Endodermal cell (in vitro differentiated cells): ENCODE measurements at regions not wholly inside any gene's neighbourhood (a gene's known extent, or its start where the extent isn't known, plus 50 kb on each side); places are given as distances from the start of the nearest gene placed in this dataset.

Experiments used
- DNase-seq: peaks from one replicate; pipeline ENCODE4 v3.0.0-alpha.2; 2017
- H3K27ac ChIP-seq: 2 replicates; pipeline ENCODE4 v1.5.1; 2013; ENCODE audit warnings: mild to moderate bottlenecking, low read depth, low read length, moderate library complexity
- H3K27me3 ChIP-seq: 2 replicates; pipeline ENCODE4 v1.6.1; 2013; ENCODE audit warnings: mild to moderate bottlenecking, low read length, moderate library complexity; ENCODE audit not compliant: insufficient read depth, control insufficient read depth, poor library complexity, severe bottlenecking
- H3K36me3 ChIP-seq: 2 replicates; pipeline ENCODE4 v1.7.0; 2013; ENCODE audit warnings: mild to moderate bottlenecking, low read length, moderate library complexity; ENCODE audit not compliant: control insufficient read depth, insufficient read depth
- H3K4me1 ChIP-seq: one replicate; pipeline ENCODE4 v1.7.0; 2013; ENCODE audit warnings: low read length; ENCODE audit not compliant: control insufficient read depth, insufficient read depth
- H3K4me3 ChIP-seq: 2 replicates; pipeline ENCODE4 v1.5.1; 2013; ENCODE audit warnings: mild to moderate bottlenecking, low read length, moderate library complexity
- H3K9ac ChIP-seq: 2 replicates; pipeline ENCODE4 v1.6.1; 2013; ENCODE audit warnings: mild to moderate bottlenecking, low read length, moderate library complexity; ENCODE audit not compliant: poor library complexity, severe bottlenecking; ENCODE audit errors: extremely low read depth
- H3K9me3 ChIP-seq: 2 replicates; pipeline ENCODE4 v1.6.1; 2013; ENCODE audit warnings: mild to moderate bottlenecking, low read length, moderate library complexity; ENCODE audit not compliant: control insufficient read depth
- H3K27ac Mint-ChIP-seq: 2 replicates; pipeline ENCODE4 v1.8.0; 2020; ENCODE audit warnings: mixed read lengths
- H3K27me3 Mint-ChIP-seq: 2 replicates; pipeline ENCODE4 v1.8.0; 2021; ENCODE audit warnings: mild to moderate bottlenecking, mixed read lengths; ENCODE audit not compliant: insufficient read depth
- H3K36me3 Mint-ChIP-seq: 2 replicates; pipeline ENCODE4 v1.8.0; 2020; ENCODE audit warnings: low read depth, mixed read lengths
- H3K4me1 Mint-ChIP-seq: 2 replicates; pipeline ENCODE4 v1.8.0; 2020; ENCODE audit warnings: mixed read lengths
- H3K4me3 Mint-ChIP-seq: 2 replicates; pipeline ENCODE4 v1.8.0; 2020; ENCODE audit warnings: mild to moderate bottlenecking, moderate library complexity, mixed read lengths
- H3K9me3 Mint-ChIP-seq: 2 replicates; pipeline ENCODE4 v1.8.0; 2020; ENCODE audit warnings: mild to moderate bottlenecking, mixed read lengths
- WGBS, 2 experiments: methylation state at CpG; one replicate each; pipeline versions ENCODE4 v1.1.5 to v1.1.7; 2013; ENCODE audit warnings: missing lambda C conversion rate in 2 of 2, mixed read lengths in 1 of 2; ENCODE audit not compliant: insufficient coverage in 1 of 2, insufficient read length in 1 of 2; 5-methylcytosine and 5-hydroxymethylcytosine counted together
- TF ChIP-seq, protein P1 (sequence below): fragments of 200-600 bp; sonication (generic); conservative IDR thresholded peaks from 2 replicates; pipeline ENCODE4 v1.5.0; 2021; ENCODE audit warnings: antibody characterized with exemption, mild to moderate bottlenecking

DNA sequence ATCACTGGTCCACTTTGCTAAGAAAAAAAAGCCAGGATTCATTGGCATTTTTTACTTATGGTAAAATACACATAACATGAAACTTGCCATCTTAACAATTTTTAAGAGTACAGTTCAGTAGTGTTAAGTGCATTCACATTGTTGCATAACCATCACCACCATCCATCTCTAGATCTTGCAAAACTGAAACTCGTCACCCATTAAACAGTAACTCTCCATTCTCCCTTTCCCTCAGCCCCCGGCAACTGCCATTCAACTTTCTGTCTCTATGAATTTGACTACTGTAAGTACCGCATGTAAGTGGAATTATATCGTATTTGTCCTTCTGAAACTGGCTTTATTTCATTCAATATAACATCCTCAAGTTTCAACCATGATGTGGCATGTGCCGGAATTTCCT, 56.3 kb upstream of the LNX1 start:
- Mint-ChIP-seq H3K9me3 (no peaks in the 10 kb centered on the region), H3K27me3 (peaks cover 39% of the 10 kb centered on the region), H3K27ac (no peak overlapping the region), H3K4me1 (no peaks in the 10 kb centered on the region), H3K36me3 (no peaks in the 10 kb centered on the region), H3K4me3 (no peak overlapping the region)
- WGBS, 2 experiments, result 90 to 93% methylated on average over 3 to 5 of the region's 5 CpGs
- no peak for DNase-seq
- no peaks in the 10 kb centered on the region for H3K4me1 ChIP-seq
- no peaks in the 10 kb centered on the region for H3K36me3 ChIP-seq
- H3K27me3 ChIP-seq, result peaks cover 60% of the 10 kb centered on the region
- no peak overlapping the region for H3K9ac ChIP-seq
- TF ChIP-seq, protein P1, sequence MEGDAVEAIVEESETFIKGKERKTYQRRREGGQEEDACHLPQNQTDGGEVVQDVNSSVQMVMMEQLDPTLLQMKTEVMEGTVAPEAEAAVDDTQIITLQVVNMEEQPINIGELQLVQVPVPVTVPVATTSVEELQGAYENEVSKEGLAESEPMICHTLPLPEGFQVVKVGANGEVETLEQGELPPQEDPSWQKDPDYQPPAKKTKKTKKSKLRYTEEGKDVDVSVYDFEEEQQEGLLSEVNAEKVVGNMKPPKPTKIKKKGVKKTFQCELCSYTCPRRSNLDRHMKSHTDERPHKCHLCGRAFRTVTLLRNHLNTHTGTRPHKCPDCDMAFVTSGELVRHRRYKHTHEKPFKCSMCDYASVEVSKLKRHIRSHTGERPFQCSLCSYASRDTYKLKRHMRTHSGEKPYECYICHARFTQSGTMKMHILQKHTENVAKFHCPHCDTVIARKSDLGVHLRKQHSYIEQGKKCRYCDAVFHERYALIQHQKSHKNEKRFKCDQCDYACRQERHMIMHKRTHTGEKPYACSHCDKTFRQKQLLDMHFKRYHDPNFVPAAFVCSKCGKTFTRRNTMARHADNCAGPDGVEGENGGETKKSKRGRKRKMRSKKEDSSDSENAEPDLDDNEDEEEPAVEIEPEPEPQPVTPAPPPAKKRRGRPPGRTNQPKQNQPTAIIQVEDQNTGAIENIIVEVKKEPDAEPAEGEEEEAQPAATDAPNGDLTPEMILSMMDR, result no peak
- no peak overlapping the region for H3K27ac ChIP-seq
- no peak overlapping the region for H3K4me3 ChIP-seq
- no peaks in the 10 kb centered on the region for H3K9me3 ChIP-seq

DNA sequence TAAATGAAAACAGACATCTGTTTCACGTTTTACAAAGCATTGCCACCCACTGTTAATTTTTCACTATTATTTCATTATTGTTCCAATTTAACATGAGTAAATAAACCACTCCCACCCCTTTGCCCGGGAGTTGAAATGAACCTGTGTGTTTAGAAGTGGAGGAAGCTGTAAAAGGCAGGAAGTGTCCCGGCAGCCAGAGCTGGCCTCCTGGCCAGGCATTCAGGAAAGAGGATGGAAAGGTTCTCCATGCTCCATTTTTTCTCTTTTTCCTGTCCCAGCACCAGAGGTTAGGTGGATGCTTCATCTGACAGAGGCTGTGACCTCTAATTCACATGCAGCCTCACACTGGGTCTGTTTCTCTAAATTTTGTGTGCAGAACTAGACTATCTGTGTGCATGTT, 55.5 kb upstream of the LNX1 start:
- Mint-ChIP-seq H3K36me3 (no peaks in the 10 kb centered on the region), H3K4me3 (no peak overlapping the region), H3K4me1 (no peaks in the 10 kb centered on the region), H3K27me3 (peaks cover 46% of the 10 kb centered on the region), H3K27ac (no peak overlapping the region), H3K9me3 (no peaks in the 10 kb centered on the region)
- Histone ChIP-seq H3K27ac (no peak overlapping the region), H3K4me3 (no peak overlapping the region), H3K4me1 (no peaks in the 10 kb centered on the region), H3K36me3 (no peaks in the 10 kb centered on the region), H3K9me3 (no peaks in the 10 kb centered on the region), H3K27me3 (peaks cover 68% of the 10 kb centered on the region), H3K9ac (no peak overlapping the region)
- TF ChIP-seq, protein P1, result no peak
- WGBS, 2 experiments, result 75 to 100% methylated on average over 1 to 3 of the region's 3 CpGs
- DNase-seq, result no peak

DNA sequence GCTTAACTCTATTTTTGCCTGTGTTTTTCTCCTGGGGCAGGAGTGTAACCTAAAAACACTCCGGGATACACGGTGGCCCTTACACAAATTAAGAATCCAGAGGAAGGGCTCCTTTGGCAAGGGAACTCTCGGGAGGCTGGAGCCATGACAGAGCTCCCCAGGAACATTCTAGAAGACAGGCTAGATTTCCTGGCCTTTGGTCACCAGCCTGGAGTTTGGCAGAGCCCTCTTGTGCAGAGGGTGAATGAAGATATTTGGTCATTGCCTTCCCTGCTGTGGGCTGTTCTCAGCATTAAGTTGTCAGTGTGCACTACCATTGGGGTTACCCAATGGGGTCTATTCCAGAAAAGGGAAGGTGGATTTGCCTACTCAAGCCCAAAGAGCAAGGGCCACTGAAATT, 53.8 kb upstream of the LNX1 start:
- H3K9ac ChIP-seq, result no peak overlapping the region
- DNase-seq, result no peak
- no peaks in the 10 kb centered on the region for H3K9me3 ChIP-seq
- Mint-ChIP-seq H3K4me1 (peaks cover 2% of the 10 kb centered on the region), H3K27ac (no peak overlapping the region), H3K4me3 (no peak overlapping the region), H3K36me3 (no peaks in the 10 kb centered on the region), H3K9me3 (no peaks in the 10 kb centered on the region), H3K27me3 (peaks cover 62% of the 10 kb centered on the region)
- H3K36me3 ChIP-seq, result no peaks in the 10 kb centered on the region
- H3K27me3 ChIP-seq, result peaks cover 84% of the 10 kb centered on the region
- TF ChIP-seq, protein P1, result no peak
- H3K27ac ChIP-seq, result no peak overlapping the region
- H3K4me3 ChIP-seq, result no peak overlapping the region
- H3K4me1 ChIP-seq, result no peaks in the 10 kb centered on the region
- 88 to 100% methylated on average over 3 of the region's 3 CpGs for WGBS, 2 experiments
